KMS-11 (cell line): ENCODE measurements at regions not wholly inside any gene's neighbourhood (a gene's known extent, or its start where the extent isn't known, plus 50 kb on each side); places are given as distances from the start of the nearest gene placed in this dataset.
"Not testable (repeated sequence)": the region's sequence is repeated elsewhere in the genome, so short reads cannot be mapped to it uniquely, and the experiment has no call there.

ENCODE experiments used
- H2AFZ ChIP-seq: fragments of 200-600 bp; sonication (generic); 2 replicates; pipeline ENCODE4 v1.6.1; 2016; ENCODE audit warnings: antibody characterized with exemption, mixed run types, low read depth
- H3K27ac ChIP-seq: fragments of 200-600 bp; sonication (generic); 2 replicates; pipeline ENCODE4 v1.6.1; 2016; ENCODE audit warnings: mild to moderate bottlenecking, mixed run types
- H3K27me3 ChIP-seq: fragments of 200-600 bp; sonication (generic); 2 replicates; pipeline ENCODE4 v1.6.1; 2017; ENCODE audit warnings: mild to moderate bottlenecking, low read depth, mixed run types, moderate library complexity; ENCODE audit not compliant: insufficient read depth
- H3K36me3 ChIP-seq: fragments of 200-600 bp; sonication (generic); 2 replicates; pipeline ENCODE4 v1.6.1; 2017; ENCODE audit warnings: mild to moderate bottlenecking, mixed run types; ENCODE audit not compliant: insufficient read depth
- H3K4me1 ChIP-seq: fragments of 200-600 bp; sonication (generic); 2 replicates; pipeline ENCODE4 v1.6.1; 2016; ENCODE audit warnings: mild to moderate bottlenecking, low read depth, mixed run types; ENCODE audit not compliant: poor library complexity, severe bottlenecking
- H3K4me2 ChIP-seq: fragments of 200-600 bp; sonication (generic); 2 replicates; pipeline ENCODE4 v1.7.0; 2016; ENCODE audit warnings: mild to moderate bottlenecking, mixed run types
- H3K4me3 ChIP-seq: fragments of 200-600 bp; sonication (generic); IDR thresholded peaks from 2 replicates; pipeline ENCODE4 v1.6.1; 2017; ENCODE audit warnings: low read depth, low read length, mixed read lengths; ENCODE audit not compliant: insufficient read depth
- H3K79me2 ChIP-seq: fragments of 200-600 bp; sonication (generic); 2 replicates; pipeline ENCODE4 v1.6.1; 2016; ENCODE audit warnings: low read depth, mixed run types; ENCODE audit not compliant: insufficient read depth
- H3K9ac ChIP-seq: fragments of 200-600 bp; sonication (generic); 2 replicates; pipeline ENCODE4 v1.6.1; 2016; ENCODE audit warnings: mild to moderate bottlenecking, mixed run types
- H4K20me1 ChIP-seq: fragments of 200-600 bp; sonication (generic); 2 replicates; pipeline ENCODE4 v1.6.1; 2016; ENCODE audit warnings: mild to moderate bottlenecking, mixed run types; ENCODE audit not compliant: insufficient read depth
- CTCF ChIP-seq: fragments of 200-600 bp; sonication (generic); conservative IDR thresholded peaks from 2 replicates; pipeline ENCODE4 v1.6.1; 2017; ENCODE audit warnings: low read depth, mild to moderate bottlenecking, antibody characterized with exemption, low read length, moderate library complexity, mixed read lengths

GRCh38 chr12:75623631-75624154 lies 112.3 kb upstream of the KRR1 start:
- Histone ChIP-seq H4K20me1 (no peaks in the 10 kb centered on the region), H3K4me2 (no peak overlapping the region), H3K36me3 (no peaks in the 10 kb centered on the region), H2AFZ (no peak overlapping the region), H3K4me3 (no peak overlapping the region), H3K27ac (no peak overlapping the region), H3K27me3 (no peaks in the 10 kb centered on the region), H3K9ac (no peak overlapping the region), H3K79me2 (no peaks in the 10 kb centered on the region), H3K4me1 (no peaks in the 10 kb centered on the region)
- TF ChIP-seq CTCF, result no peak

- no peak overlapping the region for H3K4me2 ChIP-seq
- no peak overlapping the region; the same call in 1 of the 2 replicates for H2AFZ ChIP-seq
- no peak overlapping the region for H3K27ac ChIP-seq
Observed at GRCh38 chr12:75622492-75622891, 111.1 kb upstream of the KRR1 start.

GRCh38 chr12:75614396-75614795 lies 103.0 kb upstream of the KRR1 start:
- not testable (repeated sequence) for H3K4me3 ChIP-seq, H4K20me1 ChIP-seq, H3K79me2 ChIP-seq

More at GRCh38 chr12:75622492-75622891, 111.1 kb upstream of the KRR1 start:
- Histone ChIP-seq H3K36me3 (no peaks in the 10 kb centered on the region), H4K20me1 (no peaks in the 10 kb centered on the region), H3K9ac (no peak overlapping the region), H3K27me3 (no peaks in the 10 kb centered on the region), H3K79me2 (no peaks in the 10 kb centered on the region), H3K4me1 (no peaks in the 10 kb centered on the region), H3K4me3 (no peak overlapping the region)
- no peak for TF ChIP-seq CTCF

GRCh38 chr12:75613981-75614380 lies 102.6 kb upstream of the KRR1 start:
- no peaks in the 10 kb centered on the region for H3K36me3 ChIP-seq
- H3K4me3 ChIP-seq, result no peak overlapping the region
- no peak overlapping the region for H2AFZ ChIP-seq
- no peaks in the 10 kb centered on the region for H4K20me1 ChIP-seq
- H3K27ac ChIP-seq, result no peak overlapping the region
- H3K9ac ChIP-seq, result no peak overlapping the region
- no peaks in the 10 kb centered on the region for H3K79me2 ChIP-seq
- H3K4me2 ChIP-seq, result no peak overlapping the region
- no peak for TF ChIP-seq CTCF
- H3K4me1 ChIP-seq, result no peaks in the 10 kb centered on the region
- no peaks in the 10 kb centered on the region for H3K27me3 ChIP-seq

More at GRCh38 chr12:75614396-75614795, 103.0 kb upstream of the KRR1 start:
- H3K4me2 ChIP-seq, H3K4me1 ChIP-seq, H2AFZ ChIP-seq, H3K27me3 ChIP-seq, H3K9ac ChIP-seq, H3K36me3 ChIP-seq, H3K27ac ChIP-seq: not testable (repeated sequence)

GRCh38 chr12:75611041-75611440 lies 99.6 kb upstream of the KRR1 start:
- Histone ChIP-seq H3K4me3 (no peak overlapping the region), H3K27me3 (no peaks in the 10 kb centered on the region), H2AFZ (no peak overlapping the region), H3K4me2 (no peak overlapping the region), H3K36me3 (no peaks in the 10 kb centered on the region), H3K4me1 (no peaks in the 10 kb centered on the region), H3K9ac (no peak overlapping the region), H3K79me2 (no peaks in the 10 kb centered on the region), H3K27ac (no peak overlapping the region), H4K20me1 (no peaks in the 10 kb centered on the region)
- no peak for TF ChIP-seq CTCF
